OCI-LY3 (cell line): ENCODE measurements at regions not wholly inside any gene's neighbourhood (a gene's known extent, or its start where the extent isn't known, plus 50 kb on each side); places are given as distances from the start of the nearest gene placed in this dataset.

Source experiments
- H2AFZ ChIP-seq: fragments of 200-600, 300-600 bp; shearing (Covaris generic); 2 replicates; pipeline ENCODE4 v1.6.0; 2014; ENCODE audit warnings: antibody characterized with exemption, low read depth, low read length
- H3K27ac ChIP-seq: fragments of 200-600, 300-600 bp; sonication (generic); 2 replicates; pipeline ENCODE4 v1.5.1; 2014; ENCODE audit warnings: mild to moderate bottlenecking, low read length, moderate library complexity, mixed read lengths
- H3K27me3 ChIP-seq: fragments of 200-600, 300-600 bp; sonication (generic); 2 replicates; pipeline ENCODE4 v1.6.1; 2014; ENCODE audit warnings: low read depth, low read length, mixed read lengths
- H3K36me3 ChIP-seq: fragments of 200-600, 300-600 bp; sonication (generic); replicated peaks from 2 replicates; pipeline ENCODE3; 2014; ENCODE audit warnings: low read depth, low read length, mixed read lengths
- H3K4me1 ChIP-seq: fragments of 300-600, 200-600 bp; sonication (generic); 2 replicates; pipeline ENCODE4 v1.6.1; 2014; ENCODE audit warnings: low read length, mixed read lengths
- H3K4me2 ChIP-seq: fragments of 200-600, 300-600 bp; sonication (generic); 2 replicates; pipeline ENCODE4 v1.6.1; 2014; ENCODE audit warnings: low read length, mixed read lengths
- H3K4me3 ChIP-seq: fragments of 300-600, 200-600 bp; sonication (generic); 2 replicates; pipeline ENCODE4 v1.5.1; 2014; ENCODE audit warnings: antibody characterized with exemption, mild to moderate bottlenecking, low read length, moderate library complexity
- H3K79me2 ChIP-seq: fragments of 300-600, 200-600 bp; shearing (Covaris generic); 2 replicates; pipeline ENCODE4 v1.6.1; 2014; ENCODE audit warnings: mild to moderate bottlenecking, low read length, mixed read lengths
- H3K9ac ChIP-seq: fragments of 300-600, 200-600 bp; shearing (Covaris generic); 2 replicates; pipeline ENCODE4 v1.6.0; 2014; ENCODE audit warnings: mild to moderate bottlenecking, low read length, moderate library complexity
- H3K9me3 ChIP-seq: fragments of 200-600, 300-600 bp; shearing (Covaris generic); 2 replicates; pipeline ENCODE4 v1.6.1; 2014; ENCODE audit warnings: low read length, mixed read lengths; ENCODE audit not compliant: insufficient read depth
- H4K20me1 ChIP-seq: fragments of 200-600, 300-600 bp; sonication (generic); 2 replicates; pipeline ENCODE4 v1.6.1; 2016; ENCODE audit warnings: low read length, mixed read lengths; ENCODE audit not compliant: insufficient read depth
- CTCF ChIP-seq: fragments of 200-600, 300-600 bp; sonication (generic); IDR thresholded peaks from 2 replicates; pipeline ENCODE4 v1.5.1; 2014; ENCODE audit warnings: antibody characterized with exemption, low read length, low read depth
- EZH2phosphoT487 ChIP-seq: fragments of 200-600 bp; shearing (Covaris generic); IDR thresholded peaks from 2 replicates; pipeline ENCODE4 v1.6.1; 2018; ENCODE audit warnings: antibody characterized with exemption, mixed run types, low read depth

DNA sequence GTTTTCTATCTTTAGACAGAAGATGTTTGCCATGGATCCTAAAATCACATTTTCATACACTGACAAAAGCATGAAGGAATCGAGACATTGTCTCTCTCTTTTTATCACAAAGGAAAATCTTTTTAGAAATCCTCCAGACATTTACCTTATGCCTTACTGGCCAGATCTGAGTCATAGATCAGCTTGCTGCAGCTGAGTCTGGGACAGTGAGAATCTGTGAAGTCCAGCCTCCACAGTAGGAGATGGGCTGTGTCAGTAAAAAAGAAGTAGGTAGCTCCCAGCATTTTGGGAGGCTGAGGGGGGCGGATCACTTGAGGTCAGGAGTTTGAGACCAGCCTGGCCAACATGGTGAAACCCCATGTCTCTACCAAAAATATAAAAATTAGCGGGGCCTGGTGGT is 333.4 kb upstream of the ZNF462 start:
- no peak overlapping the region for H3K4me2 ChIP-seq
- H2AFZ ChIP-seq = no peak overlapping the region
- no peaks in the 10 kb centered on the region for H3K36me3 ChIP-seq
- H3K79me2 ChIP-seq = no peaks in the 10 kb centered on the region
- no peak overlapping the region for H3K27ac ChIP-seq
- no peaks in the 10 kb centered on the region for H3K27me3 ChIP-seq
- no peaks in the 10 kb centered on the region for H4K20me1 ChIP-seq
- H3K4me1 ChIP-seq = peaks cover 59% of the 10 kb centered on the region
- TF ChIP-seq EZH2phosphoT487 = no peak
- no peak for TF ChIP-seq CTCF
- no peaks in the 10 kb centered on the region for H3K9me3 ChIP-seq
- H3K9ac ChIP-seq = no peak overlapping the region
- H3K4me3 ChIP-seq = no peak overlapping the region

DNA sequence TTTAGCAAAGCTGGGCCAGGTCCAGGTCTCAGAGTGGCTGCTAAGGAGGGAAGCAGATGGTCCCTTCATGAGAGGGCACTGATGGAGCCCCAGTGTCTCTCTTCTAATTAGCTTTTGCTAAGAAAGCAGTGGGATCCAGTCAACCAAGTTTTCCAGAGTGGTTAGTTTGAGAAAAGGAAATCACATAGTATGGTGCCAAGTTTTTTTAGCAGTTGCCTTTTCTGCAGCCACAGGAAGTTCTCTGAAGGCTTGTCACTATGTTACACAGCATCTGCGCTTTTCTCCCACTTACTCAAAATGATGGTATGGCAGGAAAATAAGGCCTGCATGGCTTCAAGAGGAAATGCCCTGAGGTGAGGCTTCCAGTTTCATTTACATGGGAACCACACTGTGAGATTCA is 331.5 kb upstream of the ZNF462 start:
- Histone ChIP-seq H3K4me2 (no peak overlapping the region), H3K36me3 (no peaks in the 10 kb centered on the region), H3K79me2 (no peaks in the 10 kb centered on the region), H3K9me3 (no peaks in the 10 kb centered on the region), H3K27ac (no peak overlapping the region), H3K4me3 (no peak overlapping the region), H2AFZ (no peak overlapping the region), H3K27me3 (no peaks in the 10 kb centered on the region), H3K9ac (no peak overlapping the region), H4K20me1 (no peaks in the 10 kb centered on the region), H3K4me1 (peaks cover 49% of the 10 kb centered on the region)
- TF ChIP-seq CTCF (no peak), EZH2phosphoT487 (no peak)

DNA sequence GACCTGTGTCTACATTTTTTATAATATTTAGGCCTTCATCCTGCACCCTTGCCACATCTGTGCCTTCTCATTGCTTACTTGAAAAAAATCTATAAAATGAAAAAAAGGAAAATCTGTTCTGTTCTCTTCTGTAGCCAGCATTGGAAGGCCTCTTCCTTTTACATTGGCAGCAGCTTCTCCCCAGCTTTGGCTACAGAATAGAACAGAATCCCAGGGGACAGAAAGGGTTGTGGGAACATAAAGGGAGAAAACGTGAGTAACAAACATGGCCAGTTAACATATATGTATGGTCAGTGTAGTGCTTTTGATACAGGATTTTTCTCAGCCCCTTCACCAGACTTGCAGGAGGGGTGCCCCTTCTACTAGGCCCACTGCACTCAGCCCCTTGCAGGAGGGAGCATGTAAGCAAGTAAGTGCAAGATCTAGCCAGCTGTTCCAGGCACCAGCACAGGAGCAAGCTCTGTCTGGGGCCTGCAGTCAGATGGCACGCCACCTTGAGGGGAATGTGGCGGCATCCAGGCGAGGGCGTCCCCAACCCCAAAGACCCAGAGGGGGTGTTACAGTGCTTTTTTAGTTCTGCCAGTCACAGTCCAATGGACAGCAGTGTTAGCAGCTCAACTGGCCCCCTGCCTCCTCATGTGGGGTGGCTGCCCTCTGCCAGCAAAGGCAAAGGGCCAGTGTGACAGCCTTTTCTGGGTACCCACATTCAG is 330.5 kb upstream of the ZNF462 start:
- no peak overlapping the region for H3K9ac ChIP-seq
- no peaks in the 10 kb centered on the region for H3K79me2 ChIP-seq
- H3K27ac ChIP-seq = no peak overlapping the region
- peaks cover 40% of the 10 kb centered on the region for H3K4me1 ChIP-seq
- no peaks in the 10 kb centered on the region for H3K36me3 ChIP-seq
- H4K20me1 ChIP-seq = no peaks in the 10 kb centered on the region
- no peak overlapping the region for H3K4me3 ChIP-seq
- H2AFZ ChIP-seq = no peak overlapping the region
- H3K9me3 ChIP-seq = no peaks in the 10 kb centered on the region
- no peak for TF ChIP-seq EZH2phosphoT487
- no peak for TF ChIP-seq CTCF
- H3K27me3 ChIP-seq = no peaks in the 10 kb centered on the region
- no peak overlapping the region for H3K4me2 ChIP-seq

DNA sequence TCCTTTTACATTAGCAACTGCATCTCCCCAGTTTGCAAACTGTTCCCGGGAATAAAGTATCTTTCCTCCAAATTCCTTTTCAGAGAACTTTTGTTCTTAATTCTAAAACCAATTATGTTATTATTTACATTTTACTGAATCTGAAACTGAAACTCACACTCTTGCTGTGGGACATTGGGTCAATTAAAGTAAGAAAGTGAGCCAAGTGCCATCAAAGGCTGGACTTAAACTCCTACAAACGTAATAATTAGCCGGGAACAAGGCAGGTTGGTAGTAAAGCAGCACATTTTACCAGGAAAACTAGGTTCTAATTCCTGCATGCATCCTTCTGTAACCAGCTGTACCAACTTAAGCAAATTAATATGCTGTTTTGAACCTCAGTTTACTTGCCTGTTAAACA is 328.2 kb upstream of the ZNF462 start:
- no peak overlapping the region for H3K4me2 ChIP-seq
- TF ChIP-seq CTCF (no peak), EZH2phosphoT487 (no peak)
- H3K27ac ChIP-seq = no peak overlapping the region

More for the DNA sequence above, 328.2 kb upstream of the ZNF462 start:
- no peak overlapping the region for H3K9ac ChIP-seq
- H2AFZ ChIP-seq = no peak overlapping the region
- no peaks in the 10 kb centered on the region for H4K20me1 ChIP-seq
- no peak overlapping the region for H3K4me3 ChIP-seq
- H3K9me3 ChIP-seq = no peaks in the 10 kb centered on the region
- H3K27me3 ChIP-seq = no peaks in the 10 kb centered on the region
- no peaks in the 10 kb centered on the region for H3K36me3 ChIP-seq
- H3K79me2 ChIP-seq = no peaks in the 10 kb centered on the region
- peaks cover 18% of the 10 kb centered on the region for H3K4me1 ChIP-seq
